Right cardiac atrium (tissue), 5 donors: ENCODE measurements at regions not wholly inside any gene's neighbourhood (a gene's known extent, or its start where the extent isn't known, plus 50 kb on each side); places are given as distances from the start of the nearest gene placed in this dataset.

Source experiments
- ATAC-seq, 2 donors: fragments of 200-7000 bp; cut with Tn5 transposase; one replicate each; pipeline versions ENCODE4 v1.8.0 to v1.9.1; 2020; ENCODE audit warnings: moderate library complexity in 2 of 2, mild to moderate bottlenecking in 1 of 2
- DNase-seq, 3 donors: peaks; one replicate each; pipeline ENCODE4 v3.0.0-alpha.2; 2020
- H3K27ac ChIP-seq: one replicate; pipeline ENCODE4 v1.5.1; 2013; ENCODE audit warnings: mild to moderate bottlenecking, low read length, control low read depth, moderate library complexity
- H3K27me3 ChIP-seq: one replicate; pipeline ENCODE4 v1.6.1; 2013; ENCODE audit not compliant: control insufficient read depth, insufficient read depth
- H3K4me1 ChIP-seq: one replicate; pipeline ENCODE4 v1.6.1; 2013; ENCODE audit warnings: low read length; ENCODE audit not compliant: control insufficient read depth, insufficient read depth
- H3K4me3 ChIP-seq: one replicate; pipeline ENCODE4 v1.5.1; 2013; ENCODE audit warnings: low read length, control low read depth
- H3K9me3 ChIP-seq: one replicate; pipeline ENCODE4 v1.6.1; 2013; ENCODE audit warnings: low read length; ENCODE audit not compliant: control insufficient read depth
- WGBS: extraction: QIAGEN DNeasy Blood & Tissue Kit; methylation state at CpG from one replicate; pipeline ENCODE4 v1.1.7; 2013; 5-methylcytosine and 5-hydroxymethylcytosine counted together
- intact Hi-C, 4 donors: fragments of 100-400 bp; cut with DNase I; formaldehyde crosslinking; loops; one replicate each; pipeline versions ENCODE4 v1.11.0 to v1.14.0; 2022 to 2023
- donor health status: healthy with polysubstance abuse.
- donor health status: DM: no; HTN: yes; CAD: no.
- donor health status: DM: no; HTN: no; CAD: no.
- donor health status: DM: no; HTN: yes; CAD: no; lungs with severe emphysema.
- donor health status: DM: yes; HTN: yes; CAD: no.

DNA sequence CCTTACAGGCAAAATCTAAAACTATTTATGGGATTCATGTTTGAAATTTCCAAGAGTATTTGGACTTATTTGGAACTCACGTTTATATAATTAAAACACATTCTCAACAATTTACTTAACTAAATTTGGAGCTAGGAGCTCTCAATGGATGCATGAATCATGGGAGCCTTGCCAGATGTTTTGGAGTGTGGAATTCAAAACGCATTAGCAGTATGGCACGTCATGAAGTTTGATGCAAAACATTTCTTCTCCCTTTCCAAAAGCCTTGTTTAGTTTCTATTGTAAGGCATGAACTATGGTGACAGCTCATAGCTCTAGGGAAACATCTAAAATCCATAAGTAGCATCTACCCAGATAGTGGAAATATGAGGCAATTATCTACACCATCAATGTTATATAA lies 701.6 kb downstream of the SATB2 start:
- Histone ChIP-seq H3K27me3 (no peaks in the 10 kb centered on the region), H3K9me3 (no peaks in the 10 kb centered on the region), H3K4me3 (no peak overlapping the region), H3K4me1 (no peaks in the 10 kb centered on the region), H3K27ac (no peak overlapping the region)
- DNase-seq (no peak), ATAC-seq (no peak)
- WGBS: 48% methylated on average over 3 of the region's 3 CpGs
- intact Hi-C loops: no loop called here

DNA sequence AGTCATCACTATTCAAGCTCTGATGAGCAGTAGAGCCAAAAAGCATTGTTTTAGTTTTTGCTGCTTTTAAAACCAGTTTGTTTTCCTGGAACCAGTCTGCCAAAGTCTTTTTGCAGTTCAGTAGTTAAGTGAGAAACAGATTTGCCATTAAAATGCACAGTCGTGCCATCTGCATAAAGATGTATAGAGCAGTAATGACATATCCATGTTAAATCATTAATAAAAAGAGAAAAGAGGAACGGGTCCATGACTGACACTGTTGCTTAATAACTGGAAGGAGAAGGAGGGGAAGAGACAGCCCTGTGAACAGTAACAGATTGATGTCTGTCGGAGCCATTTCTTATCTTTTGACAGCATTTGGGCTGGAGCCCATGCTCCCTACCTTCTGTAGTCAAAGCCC lies 704.6 kb downstream of the SATB2 start:
- no peak for ATAC-seq
- intact Hi-C loops: no loop called here
- WGBS: 47% methylated on average over 3 of the region's 3 CpGs
- Histone ChIP-seq H3K27me3 (no peaks in the 10 kb centered on the region), H3K4me1 (no peaks in the 10 kb centered on the region), H3K4me3 (no peak overlapping the region), H3K9me3 (no peaks in the 10 kb centered on the region), H3K27ac (no peak overlapping the region)
- no peak for DNase-seq

DNA sequence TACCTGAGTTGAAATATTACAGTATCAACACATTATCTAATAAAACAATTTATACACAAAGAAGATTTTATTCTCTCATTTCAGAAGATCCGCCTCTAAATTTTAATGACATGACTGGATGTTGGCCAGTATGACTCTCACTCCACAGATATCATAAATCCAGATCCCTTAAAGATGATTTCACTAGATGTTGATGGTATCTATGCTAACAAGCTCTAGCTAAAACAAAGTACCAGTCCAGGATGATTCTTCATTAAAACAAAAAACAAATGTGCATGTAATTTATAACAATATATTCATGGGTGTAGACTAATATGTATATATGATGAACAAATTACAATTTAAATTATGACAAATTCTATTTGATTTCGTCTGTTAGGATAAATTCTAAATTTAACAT lies 708.4 kb downstream of the SATB2 start:
- intact Hi-C loops: no loop called here
- no peak overlapping the region for H3K4me3 ChIP-seq
- no peaks in the 10 kb centered on the region for H3K4me1 ChIP-seq
- no peak for DNase-seq
- no peak for ATAC-seq
- no peaks in the 10 kb centered on the region for H3K9me3 ChIP-seq
- no peak overlapping the region for H3K27ac ChIP-seq
- no peaks in the 10 kb centered on the region for H3K27me3 ChIP-seq
- 64% methylated on average over 2 of the region's 2 CpGs for WGBS

DNA sequence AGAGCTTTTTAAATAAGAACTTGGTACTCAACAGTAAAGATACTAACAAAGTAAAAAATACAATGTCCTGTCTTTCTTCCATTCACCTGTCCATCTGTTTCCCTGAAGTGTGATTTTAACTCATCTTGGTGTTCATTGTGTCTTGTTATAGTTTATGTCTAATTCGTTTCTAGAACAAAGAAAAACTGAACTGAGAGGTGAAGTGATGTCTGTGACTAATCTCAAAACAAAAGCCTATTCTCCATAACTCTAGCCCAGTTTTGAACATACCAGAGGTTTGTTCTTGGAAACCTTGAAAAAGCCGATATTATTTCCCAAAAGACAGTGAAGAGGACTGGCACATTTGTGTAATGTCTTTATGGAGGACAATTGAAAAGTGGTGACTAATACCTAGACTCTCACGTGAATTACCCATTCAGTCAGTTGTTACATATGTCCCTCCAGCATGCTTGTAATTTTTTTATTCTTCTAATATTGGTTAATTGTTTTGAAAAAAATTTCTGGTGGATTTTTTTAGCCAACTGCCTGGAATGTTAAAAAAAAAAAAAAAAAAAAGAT lies 725.8 kb downstream of the SATB2 start:
- no peak for ATAC-seq
- no peak overlapping the region for H3K4me3 ChIP-seq
- H3K27ac ChIP-seq: no peak overlapping the region
- DNase-seq: no peak
- no peaks in the 10 kb centered on the region for H3K27me3 ChIP-seq
- H3K9me3 ChIP-seq: no peaks in the 10 kb centered on the region
- intact Hi-C loops: no loop called here
- 62% methylated on average over 3 of the region's 3 CpGs for WGBS
- no peaks in the 10 kb centered on the region for H3K4me1 ChIP-seq

DNA sequence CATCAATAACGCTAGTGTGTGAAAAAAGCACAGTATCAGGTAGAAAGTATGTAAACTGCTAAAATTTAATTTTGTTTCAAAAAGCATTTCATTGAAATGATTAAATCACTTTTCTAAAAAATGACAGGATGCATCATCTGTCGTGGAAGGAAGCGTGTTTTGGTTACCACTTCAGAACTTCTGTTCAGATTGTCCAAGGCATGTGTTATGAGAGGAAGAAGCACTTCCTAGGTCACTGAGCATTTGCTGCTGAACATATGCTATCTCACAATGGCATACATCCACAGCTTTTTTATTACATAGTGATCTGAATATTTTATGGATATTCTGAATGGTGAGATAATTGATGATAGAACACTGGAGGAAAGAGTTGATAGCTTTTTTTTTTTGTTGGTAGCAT lies 737.5 kb downstream of the SATB2 start:
- ATAC-seq: no peak
- no peaks in the 10 kb centered on the region for H3K9me3 ChIP-seq
- H3K27ac ChIP-seq: no peak overlapping the region
- intact Hi-C loops: no loop called here
- H3K4me1 ChIP-seq: no peaks in the 10 kb centered on the region
- no peak overlapping the region for H3K4me3 ChIP-seq
- DNase-seq: no peak
- WGBS: 64% methylated on average over 3 of the region's 3 CpGs
- no peaks in the 10 kb centered on the region for H3K27me3 ChIP-seq

DNA sequence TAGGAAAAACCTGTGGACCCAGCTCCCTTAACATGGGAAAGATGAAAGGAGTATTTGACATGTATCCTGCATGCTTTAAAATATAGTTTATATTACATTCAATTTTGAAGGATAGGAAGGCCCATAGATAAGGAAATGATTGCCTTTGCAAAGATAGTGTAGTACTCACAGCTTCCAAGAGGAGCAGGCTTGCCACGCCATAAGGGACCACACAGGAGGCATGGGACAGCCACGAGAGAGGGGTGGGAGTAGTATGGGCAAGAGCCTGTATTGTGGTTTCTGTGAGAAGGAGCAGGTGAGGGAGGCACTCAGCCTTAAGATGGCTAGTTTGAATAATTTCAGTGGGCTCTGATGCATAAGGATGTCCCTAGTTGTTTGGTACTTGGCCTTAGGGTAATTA lies 740.3 kb downstream of the SATB2 start:
- 64% methylated on average over 2 of the region's 2 CpGs for WGBS

DNA sequence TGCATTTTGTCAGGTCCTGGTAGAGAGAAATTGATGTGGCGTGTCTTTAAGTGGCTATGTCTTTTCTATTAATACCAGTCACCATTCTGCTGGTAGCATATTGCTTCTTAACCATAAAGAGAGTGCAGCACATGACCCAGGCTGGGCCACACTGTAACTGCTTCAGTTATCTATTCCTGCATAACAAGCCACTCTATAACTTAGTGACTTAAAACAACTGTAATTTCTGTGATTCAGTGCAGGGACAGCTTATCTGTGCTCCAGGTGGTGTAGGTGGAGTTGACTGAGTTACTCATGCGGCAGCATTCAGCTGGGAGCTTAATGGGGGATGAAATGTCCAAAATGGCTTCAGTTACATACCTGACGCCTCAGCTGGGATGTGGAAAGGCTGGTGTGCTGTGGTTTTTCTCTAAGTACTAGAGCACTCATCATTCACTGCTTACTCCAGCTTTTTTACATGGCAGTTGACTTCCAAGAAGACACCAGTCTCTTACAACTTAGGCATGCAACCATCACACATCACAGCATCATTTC lies 742.4 kb downstream of the SATB2 start:
- WGBS: 72% methylated on average over 3 of the region's 3 CpGs
- H3K4me1 ChIP-seq: no peaks in the 10 kb centered on the region
- H3K9me3 ChIP-seq: no peaks in the 10 kb centered on the region
- DNase-seq (no peak), ATAC-seq (no peak)
- intact Hi-C loops: no loop called here
- no peak overlapping the region for H3K4me3 ChIP-seq
- no peak overlapping the region for H3K27ac ChIP-seq
- H3K27me3 ChIP-seq: no peaks in the 10 kb centered on the region

More for the DNA sequence above, 740.3 kb downstream of the SATB2 start:
- Histone ChIP-seq H3K9me3 (no peaks in the 10 kb centered on the region), H3K4me1 (no peaks in the 10 kb centered on the region), H3K27me3 (no peaks in the 10 kb centered on the region), H3K27ac (no peak overlapping the region), H3K4me3 (no peak overlapping the region)
- intact Hi-C loops: no loop called here
- ATAC-seq (no peak), DNase-seq (no peak)

DNA sequence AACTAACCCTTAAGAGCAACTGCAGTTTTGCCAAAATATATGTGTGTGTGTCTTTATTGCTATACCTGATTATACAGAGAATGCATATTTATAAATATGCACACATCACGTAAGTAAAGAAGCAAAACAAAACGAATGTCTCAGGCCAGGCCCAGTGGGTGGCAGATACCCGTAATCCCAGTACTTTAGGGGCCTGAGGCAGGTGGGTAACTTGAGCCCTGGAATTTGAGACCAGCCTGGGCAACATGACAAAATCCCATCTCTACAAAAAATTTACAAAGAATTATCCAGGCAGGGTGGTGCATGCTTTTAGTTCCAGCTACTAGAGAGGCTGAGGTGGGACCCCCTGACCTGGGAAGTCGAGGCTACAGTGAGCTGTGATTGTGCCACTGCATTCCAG lies 745.3 kb downstream of the SATB2 start:
- 41% methylated on average over 4 of the region's 4 CpGs for WGBS
- H3K4me3 ChIP-seq: no peak overlapping the region
- no peak for ATAC-seq

DNA sequence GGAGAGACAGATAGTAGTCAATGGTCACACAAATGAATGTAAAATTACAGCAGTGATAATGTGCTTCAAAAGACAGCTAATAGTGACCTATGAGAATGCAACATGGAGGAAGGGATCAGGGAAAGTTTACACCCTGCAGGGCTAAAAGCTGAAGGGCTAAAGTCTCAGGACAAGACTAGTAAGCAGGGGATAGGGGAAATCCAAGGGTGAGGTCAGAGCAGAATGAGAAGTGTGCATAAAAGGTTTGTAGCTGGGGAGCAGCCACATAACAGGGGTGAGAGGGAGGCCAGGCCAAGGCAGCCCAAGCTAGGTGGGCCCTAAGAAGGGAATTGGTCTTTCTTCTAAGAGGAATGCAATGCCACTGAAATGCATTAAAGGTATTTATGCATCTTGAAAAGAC lies 746.3 kb downstream of the SATB2 start:
- H3K4me3 ChIP-seq: no peak overlapping the region
- no peaks in the 10 kb centered on the region for H3K27me3 ChIP-seq
- H3K4me1 ChIP-seq: no peaks in the 10 kb centered on the region
- no peak overlapping the region for H3K27ac ChIP-seq
- no peaks in the 10 kb centered on the region for H3K9me3 ChIP-seq
- intact Hi-C loops: no loop called here
- ATAC-seq: no peak
- no peak for DNase-seq

More for the DNA sequence above, 745.3 kb downstream of the SATB2 start:
- no peaks in the 10 kb centered on the region for H3K27me3 ChIP-seq
- no peaks in the 10 kb centered on the region for H3K4me1 ChIP-seq
- intact Hi-C loops: no loop called here
- H3K27ac ChIP-seq: no peak overlapping the region
- no peak for DNase-seq
- H3K9me3 ChIP-seq: no peaks in the 10 kb centered on the region

DNA sequence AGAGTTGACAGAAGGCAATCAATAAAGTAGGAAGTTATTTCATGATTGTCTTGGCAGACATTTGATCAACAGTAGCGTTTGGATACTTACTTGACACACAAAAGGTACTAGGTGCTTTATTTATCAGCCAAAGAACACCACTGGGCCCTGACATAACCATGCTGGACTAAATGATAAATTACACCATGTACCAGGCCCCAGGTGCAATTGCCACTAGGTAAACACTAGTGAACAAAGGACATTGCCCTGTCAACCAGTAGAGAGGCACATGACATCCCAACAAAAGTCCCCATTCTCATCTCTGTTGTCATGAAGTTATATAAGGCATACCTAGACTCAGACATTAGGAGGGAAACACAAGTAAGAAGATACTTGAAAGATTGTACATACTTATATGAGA lies 747.2 kb downstream of the SATB2 start:
- Histone ChIP-seq H3K4me3 (no peak overlapping the region), H3K27me3 (no peaks in the 10 kb centered on the region), H3K27ac (no peak overlapping the region), H3K4me1 (no peaks in the 10 kb centered on the region), H3K9me3 (no peaks in the 10 kb centered on the region)
- intact Hi-C loops: no loop called here
- WGBS: 65% methylated on average over 1 of the region's 1 CpG
- DNase-seq (no peak), ATAC-seq (no peak)

DNA sequence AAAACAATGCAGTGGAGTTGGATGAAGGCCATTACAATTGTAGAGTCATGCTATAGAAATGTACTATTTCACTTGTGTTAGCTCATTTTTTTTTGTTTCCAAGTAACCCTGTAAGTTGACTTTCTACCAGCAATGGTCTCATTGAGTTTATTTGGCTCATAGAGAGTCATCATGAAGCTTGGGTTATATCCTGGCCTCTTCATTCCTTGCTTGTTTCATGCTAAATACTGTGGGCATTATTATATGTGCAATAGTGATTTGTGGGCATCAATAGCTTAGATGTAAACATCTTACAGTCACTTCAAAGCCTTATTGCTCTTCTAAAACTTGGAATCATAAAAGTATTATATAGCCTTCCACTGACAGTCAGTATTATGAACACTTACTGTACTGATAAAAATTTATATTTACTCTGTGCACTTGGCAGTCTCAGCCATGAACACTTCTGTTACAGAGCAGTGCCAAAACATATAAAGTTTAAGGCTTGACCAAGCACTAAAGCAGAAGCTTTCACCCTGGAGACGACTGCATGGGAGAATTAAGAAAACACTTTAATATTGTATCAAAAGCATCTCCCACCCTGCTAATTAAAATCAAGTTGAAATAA lies 751.2 kb downstream of the SATB2 start:
- Histone ChIP-seq H3K27me3 (no peaks in the 10 kb centered on the region), H3K4me3 (no peak overlapping the region), H3K27ac (no peak overlapping the region), H3K9me3 (no peaks in the 10 kb centered on the region), H3K4me1 (no peaks in the 10 kb centered on the region)
- WGBS: 23% methylated on average over 1 of the region's 1 CpG
- no peak for DNase-seq
- intact Hi-C loops: no loop called here
- ATAC-seq: no peak

DNA sequence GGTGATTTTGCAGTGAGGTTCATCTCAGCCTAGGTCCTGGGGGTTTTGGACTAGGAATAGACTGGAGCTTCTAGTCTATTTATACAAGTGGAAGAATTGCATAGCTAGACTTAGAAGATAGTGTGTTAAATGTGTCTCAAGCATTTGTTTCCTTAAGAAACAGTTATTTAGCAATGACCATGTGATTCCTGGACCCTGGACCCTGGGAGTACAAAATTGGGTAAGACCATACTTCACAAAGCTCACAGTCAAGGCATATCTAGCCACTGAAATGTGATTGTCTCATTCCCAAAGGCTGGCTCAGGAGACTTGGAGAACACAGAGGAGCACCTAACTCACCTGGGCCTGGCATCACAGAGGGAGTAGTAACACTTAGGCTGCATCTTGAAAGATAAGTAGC lies 754.5 kb downstream of the SATB2 start:
- H3K27me3 ChIP-seq: no peaks in the 10 kb centered on the region
- no peaks in the 10 kb centered on the region for H3K9me3 ChIP-seq
- no peak for ATAC-seq
- no peak overlapping the region for H3K4me3 ChIP-seq
- no peak overlapping the region for H3K27ac ChIP-seq
- no peaks in the 10 kb centered on the region for H3K4me1 ChIP-seq
- intact Hi-C loops: no loop called here
- DNase-seq: no peak
